CD14-positive monocyte (primary cell): ENCODE measurements at regions not wholly inside any gene's neighbourhood (a gene's known extent, or its start where the extent isn't known, plus 50 kb on each side); places are given as distances from the start of the nearest gene placed in this dataset.

ENCODE experiments used
- DNase-seq, 3 donors: peaks; one replicate each; pipeline ENCODE4 v3.0.0-alpha.2; 2011 to 2022
- H2AFZ ChIP-seq: 2 replicates; pipeline ENCODE4 v1.6.0; 2012; ENCODE audit warnings: mild to moderate bottlenecking, low read depth, low read length, inconsistent platforms; ENCODE audit not compliant: insufficient read depth, poor library complexity, severe bottlenecking
- H3K27ac ChIP-seq, 2 donors: 1 replicate in 1 of 2; 2 replicates in 1 of 2; pipeline ENCODE4 v1.5.1; 2012 to 2013; ENCODE audit warnings: low read length in 2 of 2, control low read depth in 1 of 2, inconsistent platforms in 1 of 2, low read depth in 1 of 2, mild to moderate bottlenecking in 1 of 2
- H3K27me3 ChIP-seq, 2 donors: one replicate each; pipeline versions ENCODE4 v1.6.0 to v1.6.1; 2011 to 2013; ENCODE audit warnings: low read length in 2 of 2; ENCODE audit not compliant: control insufficient read depth in 2 of 2, insufficient read depth in 2 of 2
- H3K36me3 ChIP-seq, 2 donors: replicated peaks in 1 of 2; 1 replicate in 1 of 2; 2 replicates in 1 of 2; pipeline versions ENCODE4 v1.5.1 to v1.6.1; 2012 to 2013; ENCODE audit warnings: low read length in 2 of 2, control low read depth in 1 of 2, inconsistent platforms in 1 of 2, mild to moderate bottlenecking in 1 of 2; ENCODE audit not compliant: insufficient read depth in 2 of 2, control insufficient read depth in 1 of 2
- H3K4me1 ChIP-seq, 2 donors: 1 replicate in 1 of 2; 2 replicates in 1 of 2; pipeline versions ENCODE4 v1.5.1 to v1.6.1; 2012 to 2013; ENCODE audit warnings: low read length in 2 of 2, control low read depth in 1 of 2, inconsistent platforms in 1 of 2, mild to moderate bottlenecking in 1 of 2, moderate library complexity in 1 of 2; ENCODE audit not compliant: insufficient read depth in 2 of 2, control insufficient read depth in 1 of 2
- H3K4me2 ChIP-seq: replicated peaks from 2 replicates; pipeline ENCODE3; 2012; ENCODE audit warnings: low read length, moderate library complexity, mild to moderate bottlenecking; ENCODE audit not compliant: poor library complexity, severe bottlenecking; ENCODE audit errors: extremely low read depth
- H3K4me3 ChIP-seq, 3 experiments: fragments of 200-600 bp in 1 of 3; sonication (generic) in 1 of 3; replicated peaks in 1 of 3; 1 replicate in 2 of 3; 2 replicates in 1 of 3; pipeline ENCODE4 v1.5.1; 2011 to 2013; ENCODE audit warnings: low read length in 3 of 3, mild to moderate bottlenecking in 3 of 3, control low read depth in 2 of 3, low read depth in 2 of 3, inconsistent platforms in 1 of 3, moderate library complexity in 1 of 3
- H3K79me2 ChIP-seq: 2 replicates; pipeline ENCODE4 v1.6.0; 2012; ENCODE audit warnings: mild to moderate bottlenecking, control low read depth, inconsistent platforms, low read length, moderate library complexity; ENCODE audit not compliant: insufficient read depth
- H3K9ac ChIP-seq: 2 replicates; pipeline ENCODE4 v1.6.0; 2017; ENCODE audit warnings: low read length, mild to moderate bottlenecking; ENCODE audit not compliant: insufficient read depth, poor library complexity, severe bottlenecking
- H3K9me3 ChIP-seq, 2 donors: replicated peaks in 1 of 2; 1 replicate in 1 of 2; 2 replicates in 1 of 2; pipeline versions ENCODE4 v1.5.1 to v1.6.1; 2012 to 2013; ENCODE audit warnings: low read length in 2 of 2, control low read depth in 1 of 2; ENCODE audit not compliant: control insufficient read depth in 1 of 2, insufficient read depth in 1 of 2
- H4K20me1 ChIP-seq: 2 replicates; pipeline ENCODE4 v1.6.0; 2012; ENCODE audit warnings: mild to moderate bottlenecking, low read length, control low read depth, moderate library complexity; ENCODE audit not compliant: insufficient read depth
- H3K27ac Mint-ChIP-seq, 7 donors: one replicate each; pipeline ENCODE4 v1.8.0; 2020; ENCODE audit warnings: mild to moderate bottlenecking in 7 of 7, mixed read lengths in 7 of 7, moderate library complexity in 6 of 7, inconsistent platforms in 2 of 7
- H3K27me3 Mint-ChIP-seq, 3 donors: one replicate each; pipeline ENCODE4 v1.8.0; 2021 to 2022; ENCODE audit warnings: low read depth in 3 of 3, mild to moderate bottlenecking in 3 of 3, mixed read lengths in 3 of 3, moderate library complexity in 3 of 3, inconsistent platforms in 1 of 3
- H3K36me3 Mint-ChIP-seq, 2 donors: one replicate each; pipeline ENCODE4 v1.8.0; 2020; ENCODE audit warnings: mixed read lengths in 2 of 2, inconsistent platforms in 1 of 2, mild to moderate bottlenecking in 1 of 2
- H3K4me1 Mint-ChIP-seq: one replicate; pipeline ENCODE4 v1.8.0; 2020; ENCODE audit warnings: mild to moderate bottlenecking, mixed read lengths
- H3K4me3 Mint-ChIP-seq, 2 donors: one replicate each; pipeline ENCODE4 v1.8.0; 2020; ENCODE audit warnings: mild to moderate bottlenecking in 2 of 2, mixed read lengths in 2 of 2, moderate library complexity in 1 of 2
- H3K9me3 Mint-ChIP-seq, 7 donors: one replicate each; pipeline ENCODE4 v1.8.0; 2020 to 2022; ENCODE audit warnings: mixed read lengths in 7 of 7, mild to moderate bottlenecking in 6 of 7, moderate library complexity in 6 of 7, inconsistent platforms in 2 of 7
- WGBS: methylation state at CpG from one replicate; pipeline ENCODE4 v1.1.5; 2013; ENCODE audit warnings: missing lambda C conversion rate; ENCODE audit not compliant: insufficient coverage; 5-methylcytosine and 5-hydroxymethylcytosine counted together
- intact Hi-C, 2 donors: fragments of 100-400 bp; cut with micrococcal nuclease; formaldehyde crosslinking; loops; one replicate each; pipeline versions ENCODE4 v1.15.0 to v1.15.1; 2023
- TF ChIP-seq, protein P1 (sequence below): fragments of 200-600 bp; IDR thresholded peaks from one replicate; pipeline ENCODE4 v1.8.0; 2022; ENCODE audit warnings: antibody characterized with exemption, mild to moderate bottlenecking

DNA sequence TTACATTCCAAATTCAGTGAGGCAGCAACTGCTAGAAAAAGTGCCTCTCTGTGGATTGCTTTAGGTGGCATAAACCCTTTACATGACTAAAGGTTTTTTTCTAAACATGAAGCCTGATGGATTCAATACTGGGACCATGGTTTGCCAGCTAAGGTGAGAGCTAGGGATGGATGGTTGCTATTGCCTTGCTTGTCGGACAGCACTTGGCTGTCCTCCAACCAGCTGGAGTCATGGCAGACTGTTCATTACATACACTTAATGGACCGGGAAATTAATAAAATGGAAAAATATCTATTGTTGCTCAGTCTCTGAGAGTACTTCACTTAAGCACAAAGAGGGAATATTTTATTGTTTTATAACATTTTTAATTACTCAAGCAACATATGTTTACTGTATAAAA is 116.9 kb upstream of the TRPC7 start:
- no peak overlapping the region for H3K9ac ChIP-seq
- H3K36me3 Mint-ChIP-seq, result no peaks in the 10 kb centered on the region
- no peak overlapping the region for H3K4me3 ChIP-seq
- no peaks in the 10 kb centered on the region for H3K4me1 Mint-ChIP-seq
- intact Hi-C loops, result no loop called here
- no peaks in the 10 kb centered on the region for H3K4me1 ChIP-seq
- TF ChIP-seq, protein P1, sequence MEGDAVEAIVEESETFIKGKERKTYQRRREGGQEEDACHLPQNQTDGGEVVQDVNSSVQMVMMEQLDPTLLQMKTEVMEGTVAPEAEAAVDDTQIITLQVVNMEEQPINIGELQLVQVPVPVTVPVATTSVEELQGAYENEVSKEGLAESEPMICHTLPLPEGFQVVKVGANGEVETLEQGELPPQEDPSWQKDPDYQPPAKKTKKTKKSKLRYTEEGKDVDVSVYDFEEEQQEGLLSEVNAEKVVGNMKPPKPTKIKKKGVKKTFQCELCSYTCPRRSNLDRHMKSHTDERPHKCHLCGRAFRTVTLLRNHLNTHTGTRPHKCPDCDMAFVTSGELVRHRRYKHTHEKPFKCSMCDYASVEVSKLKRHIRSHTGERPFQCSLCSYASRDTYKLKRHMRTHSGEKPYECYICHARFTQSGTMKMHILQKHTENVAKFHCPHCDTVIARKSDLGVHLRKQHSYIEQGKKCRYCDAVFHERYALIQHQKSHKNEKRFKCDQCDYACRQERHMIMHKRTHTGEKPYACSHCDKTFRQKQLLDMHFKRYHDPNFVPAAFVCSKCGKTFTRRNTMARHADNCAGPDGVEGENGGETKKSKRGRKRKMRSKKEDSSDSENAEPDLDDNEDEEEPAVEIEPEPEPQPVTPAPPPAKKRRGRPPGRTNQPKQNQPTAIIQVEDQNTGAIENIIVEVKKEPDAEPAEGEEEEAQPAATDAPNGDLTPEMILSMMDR, result no peak
- peaks cover 0 to 3% (median 2%) of the 10 kb centered on the region in 7 donors for H3K9me3 Mint-ChIP-seq
- no peaks in the 10 kb centered on the region for H3K27me3 ChIP-seq
- H3K27ac Mint-ChIP-seq, result no peak overlapping the region
- H2AFZ ChIP-seq, result no peak overlapping the region
- no peaks in the 10 kb centered on the region for H3K36me3 ChIP-seq
- no peaks in the 10 kb centered on the region for H3K9me3 ChIP-seq
- peaks cover 0 to 1% (median 0%) of the 10 kb centered on the region in 3 donors for H3K27me3 Mint-ChIP-seq
- no peaks in the 10 kb centered on the region for H3K79me2 ChIP-seq
- H3K27ac ChIP-seq, result no peak overlapping the region
- H3K4me2 ChIP-seq, result no peak overlapping the region
- H4K20me1 ChIP-seq, result no peaks in the 10 kb centered on the region
- no peak for DNase-seq
- no CpG with 5 or more reads among the region's 2 CpGs for WGBS
- H3K4me3 Mint-ChIP-seq, result no peak overlapping the region

DNA sequence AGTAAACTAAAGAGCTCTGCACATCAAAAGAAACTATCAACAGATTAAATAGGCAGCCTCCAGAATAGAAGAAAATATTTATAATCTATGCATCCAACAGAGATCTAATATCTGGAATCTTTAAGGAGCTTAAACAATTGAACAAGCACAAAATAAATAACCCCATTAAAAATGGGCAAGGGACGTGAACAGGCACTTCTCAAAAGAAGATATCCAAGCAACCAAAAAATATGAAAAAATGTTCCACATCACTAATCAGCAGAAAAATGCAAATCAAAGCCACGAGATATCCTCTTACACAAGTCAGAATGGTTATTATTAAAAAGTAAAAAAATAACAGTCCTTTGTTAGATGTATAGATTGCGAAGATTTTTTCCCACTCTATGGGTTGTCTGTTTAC is 109.1 kb upstream of the TRPC7 start:
- TF ChIP-seq, protein P1, result no peak
- peaks cover 0 to 10% (median 6%) of the 10 kb centered on the region in 7 donors for H3K9me3 Mint-ChIP-seq
- H3K9ac ChIP-seq, result no peak overlapping the region
- intact Hi-C loops, result no loop called here
- H3K36me3 Mint-ChIP-seq, result no peaks in the 10 kb centered on the region
- H3K4me1 ChIP-seq, result no peaks in the 10 kb centered on the region
- H3K9me3 ChIP-seq, result peaks cover 0 to 4% of the 10 kb centered on the region in 2 donors
- no peak overlapping the region for H3K27ac ChIP-seq
- no peaks in the 10 kb centered on the region for H3K27me3 ChIP-seq
- no peaks in the 10 kb centered on the region for H3K79me2 ChIP-seq
- H3K4me3 Mint-ChIP-seq, result no peak overlapping the region
- no peaks in the 10 kb centered on the region for H3K36me3 ChIP-seq
- DNase-seq, result no peak
- H4K20me1 ChIP-seq, result no peaks in the 10 kb centered on the region
- no peak overlapping the region for H2AFZ ChIP-seq
- H3K27ac Mint-ChIP-seq, result no peak overlapping the region
- no peaks in the 10 kb centered on the region for H3K4me1 Mint-ChIP-seq
- H3K27me3 Mint-ChIP-seq, result no peaks in the 10 kb centered on the region
- H3K4me3 ChIP-seq, result no peak overlapping the region
- no peak overlapping the region for H3K4me2 ChIP-seq
- no CpG with 5 or more reads among the region's 3 CpGs for WGBS
